ENCODE measurements at regions not wholly inside any gene's neighbourhood (a gene's known extent, or its start where the extent isn't known, plus 50 kb on each side); places are given as distances from the start of the nearest gene placed in this dataset.

GRCh38 chr4:97432551-97432950, 710.7 kb downstream of the STPG2 start:
- TF ChIP-seq, protein P1, sequence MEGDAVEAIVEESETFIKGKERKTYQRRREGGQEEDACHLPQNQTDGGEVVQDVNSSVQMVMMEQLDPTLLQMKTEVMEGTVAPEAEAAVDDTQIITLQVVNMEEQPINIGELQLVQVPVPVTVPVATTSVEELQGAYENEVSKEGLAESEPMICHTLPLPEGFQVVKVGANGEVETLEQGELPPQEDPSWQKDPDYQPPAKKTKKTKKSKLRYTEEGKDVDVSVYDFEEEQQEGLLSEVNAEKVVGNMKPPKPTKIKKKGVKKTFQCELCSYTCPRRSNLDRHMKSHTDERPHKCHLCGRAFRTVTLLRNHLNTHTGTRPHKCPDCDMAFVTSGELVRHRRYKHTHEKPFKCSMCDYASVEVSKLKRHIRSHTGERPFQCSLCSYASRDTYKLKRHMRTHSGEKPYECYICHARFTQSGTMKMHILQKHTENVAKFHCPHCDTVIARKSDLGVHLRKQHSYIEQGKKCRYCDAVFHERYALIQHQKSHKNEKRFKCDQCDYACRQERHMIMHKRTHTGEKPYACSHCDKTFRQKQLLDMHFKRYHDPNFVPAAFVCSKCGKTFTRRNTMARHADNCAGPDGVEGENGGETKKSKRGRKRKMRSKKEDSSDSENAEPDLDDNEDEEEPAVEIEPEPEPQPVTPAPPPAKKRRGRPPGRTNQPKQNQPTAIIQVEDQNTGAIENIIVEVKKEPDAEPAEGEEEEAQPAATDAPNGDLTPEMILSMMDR (IDR thresholded peaks at IDR 0.05): no peak
- no peak for TF ChIP-seq POLR2AphosphoS5 (IDR thresholded peaks at IDR 0.05)
- TF ChIP-seq POLR2A (IDR thresholded peaks at IDR 0.05): no peak
- no peak for TF ChIP-seq EP300 (IDR thresholded peaks at IDR 0.05; ENCODE audit: low read depth)

All from transverse colon (tissue), 4 donors.